ENCODE measurements at regions not wholly inside any gene's neighbourhood (a gene's known extent, or its start where the extent isn't known, plus 50 kb on each side); places are given as distances from the start of the nearest gene placed in this dataset.

- H3K4me3 ChIP-seq, result no peak overlapping the region
- intact Hi-C loops (cut with DNase I), result no loop called here
- TF ChIP-seq CTCF (IDR thresholded peaks at IDR 0.05), result no peak
- H3K27ac ChIP-seq, result no peak overlapping the region
- H3K27me3 ChIP-seq, result no peaks in the 10 kb centered on the region
- peaks cover 0 to 11% of the 10 kb centered on the region in 2 donors for H3K4me1 ChIP-seq
- DNase-seq (ENCODE audit: low spot score in 2 of 2), result no peak
- H3K36me3 ChIP-seq, result no peaks in the 10 kb centered on the region
- H3K9me3 ChIP-seq, result no peaks in the 10 kb centered on the region
Measured at GRCh38 chr18:10239103-10239502, 215.3 kb upstream of the APCDD1 start.

GRCh38 chr18:10239991-10240634 lies 214.3 kb upstream of the APCDD1 start:
- Histone ChIP-seq H3K9me3 (no peaks in the 10 kb centered on the region), H3K4me1 (peaks cover 0 to 11% of the 10 kb centered on the region in 2 donors), H3K36me3 (no peaks in the 10 kb centered on the region), H3K27ac (no peak overlapping the region), H3K4me3 (no peak overlapping the region), H3K27me3 (no peaks in the 10 kb centered on the region)
- no peak for TF ChIP-seq CTCF (IDR thresholded peaks at IDR 0.05)
- DNase-seq (ENCODE audit: low spot score in 2 of 2), result no peak
- intact Hi-C loops (cut with DNase I), result no loop called here

- intact Hi-C loops (cut with DNase I), result no loop called here
- Histone ChIP-seq H3K36me3 (no peaks in the 10 kb centered on the region), H3K27ac (no peak overlapping the region), H3K27me3 (no peaks in the 10 kb centered on the region), H3K4me1 (peaks cover 0 to 11% of the 10 kb centered on the region in 2 donors), H3K4me3 (no peak overlapping the region), H3K9me3 (no peaks in the 10 kb centered on the region)
- TF ChIP-seq CTCF (IDR thresholded peaks at IDR 0.05), result no peak
- DNase-seq (ENCODE audit: low spot score in 2 of 2), result no peak
Measured at GRCh38 chr18:10240973-10241372, 213.5 kb upstream of the APCDD1 start.

- no peak for DNase-seq (ENCODE audit: low spot score in 2 of 2)
- Histone ChIP-seq H3K9me3 (no peaks in the 10 kb centered on the region), H3K4me3 (no peak overlapping the region), H3K4me1 (peaks cover 0 to 11% of the 10 kb centered on the region in 2 donors), H3K27ac (no peak overlapping the region), H3K27me3 (no peaks in the 10 kb centered on the region), H3K36me3 (no peaks in the 10 kb centered on the region)
- intact Hi-C loops (cut with DNase I), result no loop called here
- no peak for TF ChIP-seq CTCF (IDR thresholded peaks at IDR 0.05)
Measured at GRCh38 chr18:10241579-10241978, 212.9 kb upstream of the APCDD1 start.

GRCh38 chr18:10242936-10243680 lies 211.3 kb upstream of the APCDD1 start:
- no peaks in the 10 kb centered on the region for H3K9me3 ChIP-seq
- no peaks in the 10 kb centered on the region for H3K36me3 ChIP-seq
- H3K27ac ChIP-seq, result no peak overlapping the region
- TF ChIP-seq CTCF (IDR thresholded peaks at IDR 0.05), result no peak
- DNase-seq (ENCODE audit: low spot score in 2 of 2), result no peak
- intact Hi-C loops (cut with DNase I), result no loop called here
- H3K4me3 ChIP-seq, result no peak overlapping the region
- H3K27me3 ChIP-seq, result no peaks in the 10 kb centered on the region
- H3K4me1 ChIP-seq, result peaks cover 0 to 11% of the 10 kb centered on the region in 2 donors
